AG04449 (cell line): ENCODE measurements at regions not wholly inside any gene's neighbourhood (a gene's known extent, or its start where the extent isn't known, plus 50 kb on each side); places are given as distances from the start of the nearest gene placed in this dataset.
A peak's percentile ranks its signal among the peaks of the same experiment; 100 is the strongest.

Experiments used
- CTCF ChIA-PET: fragments of 350-600 bp; formaldehyde crosslinking; extraction: SDS; loops from one replicate; lab custom pipeline; 2021; ENCODE audit warnings: antibody characterized with exemption; lab: Yijun Ruan, JAX
- POLR2A ChIA-PET: fragments of 400-600, 350-600 bp; formaldehyde crosslinking; extraction: SDS; loops from one replicate; lab custom pipeline; 2020; ENCODE audit warnings: antibody characterized with exemption, inconsistent platforms; lab: Yijun Ruan, JAX
- DNase-seq: peaks from one replicate; pipeline ENCODE4 v3.0.0-alpha.2; 2010; ENCODE audit warnings: low read depth, low spot score
- H3K4me3 ChIP-seq: 2 replicates; pipeline ENCODE4 v1.5.1; 2011; ENCODE audit warnings: low read depth, mild to moderate bottlenecking, control low read depth, low read length
- CTCF ChIP-seq: IDR thresholded peaks from one replicate; pipeline ENCODE4 v1.5.1; 2011; ENCODE audit warnings: mild to moderate bottlenecking, moderate library complexity, low read length, control low read depth, inconsistent platforms; ENCODE audit not compliant: insufficient read depth; ENCODE audit errors: missing control alignments

- no peak overlapping the region for H3K4me3 ChIP-seq
- no peak for TF ChIP-seq CTCF
- POLR2A ChIA-PET: no interaction called here
- no peak for DNase-seq
- CTCF ChIA-PET: no interaction called here
Measured at GRCh38 chr2:145657265-145657664, 1137.3 kb upstream of the ZEB2 start.

- TF ChIP-seq CTCF: no peak
- no peak overlapping the region for H3K4me3 ChIP-seq
- ChIA-PET CTCF (no interaction called here), POLR2A (no interaction called here)
- DNase-seq: no peak
Measured at GRCh38 chr2:145655165-145655765, 1135.3 kb upstream of the ZEB2 start.

DNA sequence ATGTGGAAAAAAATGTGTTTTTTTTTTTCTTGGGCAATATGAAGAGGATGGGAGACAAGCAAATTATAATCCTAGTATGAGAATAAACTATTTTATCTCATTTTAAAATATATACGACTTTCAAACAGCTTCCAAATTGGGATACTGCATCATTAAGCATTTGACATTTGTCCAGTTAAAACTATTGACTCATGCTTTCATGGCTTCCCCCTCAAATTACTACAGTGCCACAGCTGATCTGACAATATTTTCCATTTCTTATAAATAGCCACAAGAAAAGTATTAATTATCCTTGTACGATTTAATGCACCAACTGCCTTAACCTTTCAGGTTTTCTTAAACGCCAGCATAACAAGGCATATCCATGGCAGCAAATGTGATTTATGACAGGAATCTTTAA is 1134.8 kb upstream of the ZEB2 start:
- ChIA-PET POLR2A (no interaction called here), CTCF (no interaction called here)
- no peak for DNase-seq
- TF ChIP-seq CTCF: no peak
- H3K4me3 ChIP-seq: no peak overlapping the region

GRCh38 chr2:145654156-145654555 is 1134.2 kb upstream of the ZEB2 start:
- ChIA-PET CTCF (no interaction called here), POLR2A (no interaction called here)
- no peak overlapping the region for H3K4me3 ChIP-seq
- TF ChIP-seq CTCF: no peak
- DNase-seq: no peak

GRCh38 chr2:145653553-145653952 is 1133.6 kb upstream of the ZEB2 start:
- ChIA-PET POLR2A (no interaction called here), CTCF (no interaction called here)
- H3K4me3 ChIP-seq: no peak overlapping the region
- no peak for DNase-seq
- no peak for TF ChIP-seq CTCF

DNA sequence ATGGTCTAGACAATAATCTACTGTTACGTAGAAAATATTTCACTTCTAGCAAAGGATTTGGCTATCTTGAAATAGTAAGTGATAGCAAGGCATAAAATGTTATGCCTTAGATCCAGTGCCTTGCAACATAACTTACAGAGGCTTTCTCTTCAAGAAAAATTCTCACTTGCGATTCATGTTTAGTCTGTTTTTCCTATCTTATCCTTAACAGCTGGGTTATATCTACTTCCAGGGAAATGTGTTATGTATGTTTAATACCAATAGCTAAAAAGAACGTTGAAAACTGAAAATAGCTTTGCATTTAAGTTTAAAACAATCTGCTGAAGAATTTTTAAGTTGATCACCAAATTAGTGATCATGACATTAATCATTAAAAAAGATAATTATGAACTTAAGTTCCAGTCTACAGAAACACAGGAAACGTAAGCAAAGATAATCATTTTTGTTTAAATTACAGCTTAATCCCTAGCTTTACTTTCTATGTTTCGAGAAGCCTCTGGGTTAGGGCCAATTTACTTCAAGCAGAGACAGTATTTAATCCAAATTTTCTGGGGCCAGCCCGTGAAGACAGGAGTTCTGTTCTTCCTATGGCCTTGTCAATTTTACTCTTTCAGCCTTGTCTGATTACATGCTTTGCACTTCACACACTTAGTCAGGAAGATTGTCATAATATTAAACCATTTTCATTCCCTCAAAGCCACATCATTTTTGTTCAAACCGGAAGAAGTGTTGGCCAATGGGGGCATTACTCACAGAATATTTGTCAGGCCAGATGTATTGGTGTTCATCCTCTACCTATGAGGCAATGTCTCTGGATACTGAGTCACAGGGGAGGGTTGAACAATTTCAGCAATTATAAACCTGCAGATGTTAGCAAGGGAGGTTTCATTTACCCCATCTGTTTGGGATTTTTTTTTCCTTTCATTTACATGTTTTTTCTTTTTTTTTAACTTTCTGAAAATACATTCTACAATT is 1132.9 kb upstream of the ZEB2 start:
- no peak for TF ChIP-seq CTCF
- ChIA-PET POLR2A (no interaction called here), CTCF (interaction anchor here (0.9 kb wide), 1 partner anchor 26 kb away, joined by 4 read pairs; no protein-coding TSS in a partner anchor)
- DNase-seq: peak; percentile 12
- no peak overlapping the region for H3K4me3 ChIP-seq
